T-cell (primary cell): ENCODE measurements at regions not wholly inside any gene's neighbourhood (a gene's known extent, or its start where the extent isn't known, plus 50 kb on each side); places are given as distances from the start of the nearest gene placed in this dataset.

Source experiments
- ATAC-seq, 4 experiments: fragments of 200-7000 bp in 3 of 4; fragments of 150-1000 bp in 1 of 4; cut with Tn5 transposase; replicated peaks in 1 of 4; 1 replicate in 3 of 4; 2 replicates in 1 of 4; pipeline ENCODE4 v1.10.0; 2021; ENCODE audit warnings: moderate library complexity in 3 of 4, mild to moderate bottlenecking in 2 of 4, moderate number of reproducible peaks in 1 of 4
- CTCF ChIA-PET, 2 donors: fragments of 300-600 bp; sonication (Branson Sonifier 250); formaldehyde crosslinking; loops; one replicate each; lab custom pipeline; 2022; ENCODE audit warnings: antibody characterized with exemption in 2 of 2; lab: Charles Lee
- POLR2A ChIA-PET, 2 donors: fragments of 300-600 bp; sonication (Branson Sonifier 250); formaldehyde crosslinking; loops; one replicate each; lab custom pipeline; 2022; ENCODE audit warnings: antibody characterized with exemption in 2 of 2; lab: Charles Lee
- DNase-seq, 35 experiments: peaks; one replicate each; pipeline versions ENCODE4 v3.0.0 to v3.0.0-alpha.2; 2013 to 2023
- H3K27ac ChIP-seq: one replicate; pipeline ENCODE4 v1.5.1; 2013; ENCODE audit warnings: low read length
- H3K27me3 ChIP-seq, 2 experiments: replicated peaks in 1 of 2; 1 replicate in 1 of 2; 2 replicates in 1 of 2; pipeline versions ENCODE4 v1.6.1 to v1.7.0; 2013; ENCODE audit warnings: low read length in 1 of 2, mixed read lengths in 1 of 2; ENCODE audit not compliant: control insufficient read depth in 2 of 2, insufficient read depth in 2 of 2; ENCODE audit errors: extremely low read depth in 1 of 2
- H3K36me3 ChIP-seq, 2 donors: 1 replicate in 1 of 2; 2 replicates in 1 of 2; pipeline versions ENCODE4 v1.6.1 to v1.7.0; 2013; ENCODE audit warnings: low read length in 1 of 2; ENCODE audit not compliant: control insufficient read depth in 2 of 2, insufficient read depth in 1 of 2; ENCODE audit errors: extremely low read depth in 1 of 2
- H3K4me1 ChIP-seq, 2 experiments: 1 replicate in 1 of 2; 2 replicates in 1 of 2; pipeline versions ENCODE4 v1.6.1 to v1.7.0; 2013; ENCODE audit warnings: low read length in 2 of 2, mixed read lengths in 1 of 2; ENCODE audit not compliant: insufficient read depth in 2 of 2, control insufficient read depth in 1 of 2; ENCODE audit errors: extremely low read depth in 1 of 2
- H3K4me3 ChIP-seq, 2 donors: 1 replicate in 1 of 2; 2 replicates in 1 of 2; pipeline versions ENCODE4 v1.5.1 to v1.7.0; 2013; ENCODE audit warnings: mild to moderate bottlenecking in 2 of 2, low read length in 1 of 2, moderate library complexity in 1 of 2; ENCODE audit not compliant: control insufficient read depth in 1 of 2; ENCODE audit errors: extremely low read depth in 1 of 2
- H3K9me3 ChIP-seq: 2 replicates; pipeline ENCODE4 v1.7.0; 2013
- H3K27ac Mint-ChIP-seq, 2 donors: one replicate each; pipeline ENCODE4 v1.8.0; 2020 to 2021; ENCODE audit warnings: mild to moderate bottlenecking in 2 of 2, mixed read lengths in 2 of 2
- H3K27me3 Mint-ChIP-seq, 2 donors: one replicate each; pipeline ENCODE4 v1.8.0; 2021 to 2022; ENCODE audit warnings: mixed read lengths in 2 of 2
- H3K36me3 Mint-ChIP-seq: one replicate; pipeline ENCODE4 v1.8.0; 2021; ENCODE audit warnings: mixed read lengths
- H3K4me1 Mint-ChIP-seq, 3 donors: one replicate each; pipeline ENCODE4 v1.8.0; 2020 to 2022; ENCODE audit warnings: mixed read lengths in 3 of 3, mild to moderate bottlenecking in 1 of 3
- H3K4me3 Mint-ChIP-seq, 3 donors: one replicate each; pipeline ENCODE4 v1.8.0; 2020 to 2022; ENCODE audit warnings: mild to moderate bottlenecking in 3 of 3, mixed read lengths in 3 of 3, moderate library complexity in 3 of 3
- H3K9me3 Mint-ChIP-seq, 3 donors: one replicate each; pipeline ENCODE4 v1.8.0; 2020 to 2022; ENCODE audit warnings: mixed read lengths in 3 of 3
- WGBS: methylation state at CpG from one replicate; pipeline ENCODE4 v1.1.5; 2013; ENCODE audit warnings: missing lambda C conversion rate; ENCODE audit not compliant: insufficient coverage; 5-methylcytosine and 5-hydroxymethylcytosine counted together

DNA sequence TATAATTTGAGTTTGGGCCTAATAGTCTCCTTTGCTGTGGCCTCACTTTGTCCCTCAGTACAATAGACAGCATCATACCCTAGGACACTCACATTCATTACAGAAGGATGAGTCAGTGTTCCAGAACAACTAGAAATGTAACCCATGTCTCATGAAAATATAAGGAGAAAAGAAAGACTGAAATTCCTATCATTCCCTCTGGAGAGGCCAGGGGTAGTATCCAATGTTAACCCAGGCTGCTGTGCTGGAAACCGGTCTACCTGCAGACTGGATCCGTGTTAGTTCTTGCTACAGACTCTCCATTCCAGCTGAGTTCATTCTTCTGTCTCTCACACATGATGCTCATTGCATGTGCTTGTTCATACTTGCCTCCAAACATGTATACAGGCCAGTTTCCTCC, 75.8 kb upstream of the HOXC13 start:
- no peak for DNase-seq
- H3K4me3 Mint-ChIP-seq, result no peak overlapping the region

DNA sequence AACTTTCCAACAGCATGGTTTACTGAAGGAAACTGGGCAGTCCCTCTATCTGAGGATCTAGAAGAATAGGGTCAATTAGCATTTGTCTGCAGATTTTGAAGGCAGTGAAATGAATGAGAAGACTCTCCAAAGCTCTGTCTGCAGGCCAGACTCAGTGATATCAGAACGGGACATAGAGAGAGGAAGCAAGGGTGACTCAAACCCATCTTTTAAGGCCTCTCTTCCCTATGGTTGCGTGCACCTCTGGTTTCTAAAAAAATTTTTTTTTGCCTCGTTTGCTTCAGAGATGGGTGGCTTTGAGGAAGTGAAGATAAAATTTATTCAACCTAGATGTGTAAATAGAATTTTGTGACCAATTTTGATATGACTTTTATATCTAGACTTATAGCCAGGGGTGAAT, 71.9 kb upstream of the HOXC13 start:
- H3K4me1 Mint-ChIP-seq, result no peaks in the 10 kb centered on the region
- H3K9me3 ChIP-seq, result no peaks in the 10 kb centered on the region
- H3K4me3 Mint-ChIP-seq, result no peak overlapping the region
- H3K4me1 ChIP-seq, result no peaks in the 10 kb centered on the region
- H3K36me3 Mint-ChIP-seq, result no peaks in the 10 kb centered on the region
- no CpG with 5 or more reads among the region's 3 CpGs for WGBS
- DNase-seq, result no peak
- CTCF ChIA-PET, result no interaction called here
- no peaks in the 10 kb centered on the region for H3K36me3 ChIP-seq
- H3K27me3 Mint-ChIP-seq, result peaks cover 32 to 37% of the 10 kb centered on the region in 2 donors
- H3K27ac Mint-ChIP-seq, result no peak overlapping the region
- peaks cover 7 to 21% of the 10 kb centered on the region in 2 experiments for H3K27me3 ChIP-seq
- no peak overlapping the region for H3K4me3 ChIP-seq
- no peaks in the 10 kb centered on the region for H3K9me3 Mint-ChIP-seq
- ATAC-seq, result no peak
- H3K27ac ChIP-seq, result no peak overlapping the region
- POLR2A ChIA-PET, result no interaction called here

More for the DNA sequence above, 75.8 kb upstream of the HOXC13 start:
- H3K4me1 Mint-ChIP-seq, result no peaks in the 10 kb centered on the region
- ChIA-PET CTCF (no interaction called here), POLR2A (no interaction called here)
- peaks cover 22 to 25% of the 10 kb centered on the region in 2 donors for H3K27me3 Mint-ChIP-seq
- Histone ChIP-seq H3K9me3 (no peaks in the 10 kb centered on the region), H3K4me3 (no peak overlapping the region), H3K36me3 (no peaks in the 10 kb centered on the region), H3K4me1 (no peaks in the 10 kb centered on the region), H3K27ac (no peak overlapping the region), H3K27me3 (peaks cover 7 to 18% of the 10 kb centered on the region in 2 experiments)
- H3K36me3 Mint-ChIP-seq, result no peaks in the 10 kb centered on the region
- 84% methylated on average over 2 of the region's 2 CpGs for WGBS
- H3K27ac Mint-ChIP-seq, result no peak overlapping the region
- no peak for ATAC-seq
- H3K9me3 Mint-ChIP-seq, result no peaks in the 10 kb centered on the region

DNA sequence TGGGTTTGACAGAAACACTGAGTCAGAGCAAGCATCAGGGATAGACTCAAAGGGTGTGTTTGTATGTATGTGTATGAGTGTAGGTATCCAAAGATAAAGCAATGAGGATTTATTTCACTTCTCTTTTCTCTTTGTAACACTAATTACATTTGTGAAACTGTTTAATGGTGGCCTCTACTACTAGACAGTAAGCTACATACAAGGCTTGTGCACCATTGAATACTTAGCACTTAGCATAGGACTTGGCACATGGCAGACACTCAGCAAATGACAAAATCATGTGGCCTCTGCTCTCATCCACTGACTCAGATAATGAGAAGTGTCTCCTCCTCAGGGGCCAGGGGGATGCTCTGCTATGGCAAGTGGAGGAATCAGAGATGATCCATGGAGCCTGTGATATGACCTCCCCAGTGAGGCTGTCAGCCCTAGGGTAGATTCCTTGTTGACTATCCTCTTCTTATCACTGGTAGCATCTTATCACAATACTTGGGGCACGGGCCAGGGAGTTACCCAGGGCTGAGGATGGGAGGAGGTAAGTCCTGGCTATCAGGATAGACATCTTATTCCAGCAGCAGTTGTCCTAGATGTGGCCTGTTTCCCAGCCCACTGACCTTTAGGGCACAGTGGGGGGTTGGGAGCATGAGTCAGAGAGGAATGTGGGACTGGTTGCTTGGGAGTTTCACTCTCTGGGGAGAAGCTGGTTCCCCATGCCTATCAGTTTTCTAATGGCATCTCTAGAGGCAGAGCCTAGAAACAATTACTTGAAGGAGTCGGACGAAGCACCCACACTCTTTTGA, 71.2 kb upstream of the HOXC13 start:
- DNase-seq (no peak), ATAC-seq (no peak)
- no peak overlapping the region for H3K4me3 ChIP-seq
- Mint-ChIP-seq H3K9me3 (no peaks in the 10 kb centered on the region), H3K4me3 (no peak overlapping the region), H3K4me1 (no peaks in the 10 kb centered on the region), H3K36me3 (no peaks in the 10 kb centered on the region), H3K27ac (no peak overlapping the region), H3K27me3 (peaks cover 35 to 42% of the 10 kb centered on the region in 2 donors)
- no peaks in the 10 kb centered on the region for H3K4me1 ChIP-seq
- WGBS, result no CpG with 5 or more reads among the region's 3 CpGs
- no peaks in the 10 kb centered on the region for H3K36me3 ChIP-seq
- peaks cover 7 to 18% of the 10 kb centered on the region in 2 experiments for H3K27me3 ChIP-seq
- POLR2A ChIA-PET, result no interaction called here
- H3K9me3 ChIP-seq, result no peaks in the 10 kb centered on the region
- H3K27ac ChIP-seq, result no peak overlapping the region
- CTCF ChIA-PET, result no interaction called here

DNA sequence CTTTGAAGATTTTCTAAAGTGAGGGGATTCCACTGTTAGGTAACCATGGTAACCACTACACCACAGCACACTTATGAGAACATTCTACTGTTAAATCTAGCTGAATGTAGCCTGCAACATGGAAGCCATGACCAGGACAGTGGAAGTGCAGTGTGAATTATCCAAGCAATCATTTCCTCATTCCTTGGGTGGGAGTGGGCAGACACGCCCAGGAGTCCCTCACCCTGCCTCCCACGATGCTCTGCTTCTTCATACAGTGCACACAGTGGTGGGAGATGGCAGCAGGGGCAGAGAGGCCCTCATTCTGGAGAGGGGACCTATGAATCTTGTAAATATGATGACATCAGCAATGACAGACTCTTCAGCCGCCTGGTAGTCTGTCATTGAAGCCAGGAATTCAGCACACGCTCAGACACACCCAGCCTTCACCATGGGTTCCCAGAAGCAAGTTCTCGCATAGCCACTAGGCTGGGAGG, 70.1 kb upstream of the HOXC13 start:
- CTCF ChIA-PET, result interaction anchor here in 1 of 2 donors (0.7 kb wide), 1 partner anchor 588 kb away, joined by 4 read pairs; no protein-coding TSS in a partner anchor

DNA sequence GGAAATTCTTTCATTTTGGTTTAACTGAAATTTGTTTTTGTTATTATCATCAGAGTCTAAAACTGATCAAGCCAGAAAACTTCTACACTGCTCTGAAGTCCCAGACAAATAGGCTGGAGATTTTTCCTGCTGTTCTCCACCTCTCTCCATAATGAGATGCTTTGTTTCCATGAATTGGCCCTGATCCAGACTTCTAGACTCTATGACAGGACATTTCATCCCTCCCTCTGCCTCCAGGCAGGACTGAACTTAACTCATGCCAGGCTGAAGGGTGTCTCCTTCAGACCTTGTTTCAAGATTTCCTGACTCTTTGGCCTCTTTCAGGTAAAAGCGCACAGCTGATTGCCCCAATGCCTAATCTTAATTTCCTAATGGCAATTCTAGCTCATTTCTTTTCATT, 69.1 kb upstream of the HOXC13 start:
- ChIA-PET CTCF (no interaction called here), POLR2A (no interaction called here)
- H3K27me3 ChIP-seq, result peaks cover 6 to 20% of the 10 kb centered on the region in 2 experiments
- DNase-seq (no peak), ATAC-seq (no peak)
- H3K9me3 ChIP-seq, result no peaks in the 10 kb centered on the region
- Mint-ChIP-seq H3K4me1 (no peaks in the 10 kb centered on the region), H3K4me3 (no peak overlapping the region), H3K27me3 (peaks cover 51 to 56% of the 10 kb centered on the region in 2 donors), H3K36me3 (no peaks in the 10 kb centered on the region), H3K9me3 (no peaks in the 10 kb centered on the region), H3K27ac (no peak overlapping the region)
- no peaks in the 10 kb centered on the region for H3K36me3 ChIP-seq
- H3K4me1 ChIP-seq, result no peaks in the 10 kb centered on the region
- H3K4me3 ChIP-seq, result no peak overlapping the region
- 100% methylated on average over 1 of the region's 1 CpG for WGBS
- H3K27ac ChIP-seq, result no peak overlapping the region

More for the DNA sequence above, 70.1 kb upstream of the HOXC13 start:
- Mint-ChIP-seq H3K4me1 (no peaks in the 10 kb centered on the region), H3K4me3 (no peak overlapping the region), H3K27me3 (peaks cover 44 to 53% of the 10 kb centered on the region in 2 donors), H3K36me3 (no peaks in the 10 kb centered on the region), H3K9me3 (no peaks in the 10 kb centered on the region), H3K27ac (no peak overlapping the region)
- 60% methylated on average over 3 of the region's 5 CpGs for WGBS
- ATAC-seq (no peak), DNase-seq (no peak)
- Histone ChIP-seq H3K27me3 (peaks cover 7 to 20% of the 10 kb centered on the region in 2 experiments), H3K27ac (no peak overlapping the region), H3K4me3 (no peak overlapping the region), H3K36me3 (no peaks in the 10 kb centered on the region), H3K9me3 (no peaks in the 10 kb centered on the region), H3K4me1 (no peaks in the 10 kb centered on the region)
- POLR2A ChIA-PET, result no interaction called here

DNA sequence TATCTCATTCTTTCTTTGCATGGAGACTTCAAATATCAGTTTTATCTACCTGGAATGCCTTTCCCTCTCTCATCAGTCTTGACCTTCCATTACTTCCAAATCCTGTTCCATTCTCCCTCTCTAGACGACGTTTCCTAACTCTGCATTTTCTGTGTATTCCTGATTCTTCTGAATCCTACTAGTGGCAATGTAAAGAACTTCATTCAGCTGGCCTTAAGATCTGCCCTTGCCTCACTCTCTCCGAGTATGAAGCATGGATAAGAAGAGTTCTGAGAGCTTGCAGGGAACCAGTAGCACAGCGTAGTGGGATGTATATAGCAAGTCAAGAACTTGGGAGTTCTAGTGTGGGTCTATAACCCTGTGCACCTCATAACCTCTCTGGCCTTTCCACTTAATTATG, 68.5 kb upstream of the HOXC13 start:
- no peaks in the 10 kb centered on the region for H3K36me3 ChIP-seq
- Mint-ChIP-seq H3K27ac (no peak overlapping the region), H3K4me1 (no peaks in the 10 kb centered on the region), H3K27me3 (peaks cover 57 to 62% of the 10 kb centered on the region in 2 donors), H3K36me3 (no peaks in the 10 kb centered on the region), H3K4me3 (no peak overlapping the region), H3K9me3 (no peaks in the 10 kb centered on the region)
- POLR2A ChIA-PET, result no interaction called here
- CTCF ChIA-PET, result no interaction called here
- DNase-seq (no peak), ATAC-seq (no peak)
- H3K4me1 ChIP-seq, result no peaks in the 10 kb centered on the region
- H3K4me3 ChIP-seq, result no peak overlapping the region
- WGBS, result no CpG with 5 or more reads among the region's 4 CpGs
- H3K9me3 ChIP-seq, result no peaks in the 10 kb centered on the region
- no peak overlapping the region for H3K27ac ChIP-seq
- peaks cover 4 to 21% of the 10 kb centered on the region in 2 experiments for H3K27me3 ChIP-seq
